ENCODE measurements at regions not wholly inside any gene's neighbourhood (a gene's known extent, or its start where the extent isn't known, plus 50 kb on each side); places are given as distances from the start of the nearest gene placed in this dataset.

DNA sequence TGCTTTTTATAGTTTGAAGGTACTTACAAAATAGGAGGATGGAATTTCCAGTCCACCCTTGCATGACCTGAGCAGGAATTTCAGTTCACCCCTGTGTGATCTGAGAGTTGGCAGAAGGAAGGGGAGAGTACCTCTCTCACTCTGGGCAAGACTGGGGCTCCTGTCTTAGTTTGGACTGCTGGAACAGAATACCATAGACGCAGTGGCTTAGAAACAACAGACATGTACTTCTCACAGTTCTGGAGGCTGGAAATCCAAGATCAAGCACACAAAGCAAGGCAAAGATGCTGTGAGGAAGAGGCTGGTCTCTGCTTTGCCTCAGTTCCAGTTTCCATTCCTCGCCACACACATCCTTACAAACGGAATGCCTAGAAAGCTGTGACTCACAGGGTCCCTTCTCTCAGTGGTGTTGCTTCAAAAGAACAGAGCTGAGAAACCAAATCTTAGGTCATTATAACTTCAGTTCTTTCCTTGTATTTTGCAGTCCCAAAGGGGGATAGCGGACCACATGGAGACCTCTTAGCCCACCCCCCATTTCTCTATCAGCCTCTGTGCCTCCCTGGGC lies 108.8 kb upstream of the HAAO start:
- DNase-seq (no peak), ATAC-seq (no peak)
- peaks cover 24 to 52% (median 34%) of the 10 kb centered on the region in 9 donors for H3K4me1 ChIP-seq
- 70 to 78% methylated on average over 4 of the region's 4 CpGs for WGBS, 2 donors
- intact Hi-C loops (cut with DNase I), result no loop called here
- H3K36me3 ChIP-seq, result no peaks in the 10 kb centered on the region
- no peak overlapping the region for H3K4me3 ChIP-seq
- peaks cover 0 to 7% (median 0%) of the 10 kb centered on the region in 7 donors for H3K27me3 ChIP-seq
- H3K27ac ChIP-seq, result peak overlapping the region in 2 of 10 donors; percentile 18 to 24
- TF ChIP-seq, protein P1, sequence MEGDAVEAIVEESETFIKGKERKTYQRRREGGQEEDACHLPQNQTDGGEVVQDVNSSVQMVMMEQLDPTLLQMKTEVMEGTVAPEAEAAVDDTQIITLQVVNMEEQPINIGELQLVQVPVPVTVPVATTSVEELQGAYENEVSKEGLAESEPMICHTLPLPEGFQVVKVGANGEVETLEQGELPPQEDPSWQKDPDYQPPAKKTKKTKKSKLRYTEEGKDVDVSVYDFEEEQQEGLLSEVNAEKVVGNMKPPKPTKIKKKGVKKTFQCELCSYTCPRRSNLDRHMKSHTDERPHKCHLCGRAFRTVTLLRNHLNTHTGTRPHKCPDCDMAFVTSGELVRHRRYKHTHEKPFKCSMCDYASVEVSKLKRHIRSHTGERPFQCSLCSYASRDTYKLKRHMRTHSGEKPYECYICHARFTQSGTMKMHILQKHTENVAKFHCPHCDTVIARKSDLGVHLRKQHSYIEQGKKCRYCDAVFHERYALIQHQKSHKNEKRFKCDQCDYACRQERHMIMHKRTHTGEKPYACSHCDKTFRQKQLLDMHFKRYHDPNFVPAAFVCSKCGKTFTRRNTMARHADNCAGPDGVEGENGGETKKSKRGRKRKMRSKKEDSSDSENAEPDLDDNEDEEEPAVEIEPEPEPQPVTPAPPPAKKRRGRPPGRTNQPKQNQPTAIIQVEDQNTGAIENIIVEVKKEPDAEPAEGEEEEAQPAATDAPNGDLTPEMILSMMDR (IDR thresholded peaks at IDR 0.05), result no peak
- no peaks in the 10 kb centered on the region for H3K9me3 ChIP-seq

- no peak overlapping the region for H3K27ac ChIP-seq
- no peaks in the 10 kb centered on the region for H3K9me3 ChIP-seq
- H3K4me1 ChIP-seq, result peaks cover 18 to 44% (median 26%) of the 10 kb centered on the region in 9 donors
- 83 to 86% methylated on average over 5 of the region's 5 CpGs for WGBS, 2 donors
- H3K27me3 ChIP-seq, result peaks cover 0 to 2% (median 0%) of the 10 kb centered on the region in 7 donors
- intact Hi-C loops (cut with DNase I), result no loop called here
- TF ChIP-seq, protein P1 (IDR thresholded peaks at IDR 0.05), result no peak
- no peak for ATAC-seq
- no peaks in the 10 kb centered on the region for H3K36me3 ChIP-seq
- no peak overlapping the region for H3K4me3 ChIP-seq
- no peak for DNase-seq
Observed at GRCh38 chr2:42900289-42900891, 108.0 kb upstream of the HAAO start.

DNA sequence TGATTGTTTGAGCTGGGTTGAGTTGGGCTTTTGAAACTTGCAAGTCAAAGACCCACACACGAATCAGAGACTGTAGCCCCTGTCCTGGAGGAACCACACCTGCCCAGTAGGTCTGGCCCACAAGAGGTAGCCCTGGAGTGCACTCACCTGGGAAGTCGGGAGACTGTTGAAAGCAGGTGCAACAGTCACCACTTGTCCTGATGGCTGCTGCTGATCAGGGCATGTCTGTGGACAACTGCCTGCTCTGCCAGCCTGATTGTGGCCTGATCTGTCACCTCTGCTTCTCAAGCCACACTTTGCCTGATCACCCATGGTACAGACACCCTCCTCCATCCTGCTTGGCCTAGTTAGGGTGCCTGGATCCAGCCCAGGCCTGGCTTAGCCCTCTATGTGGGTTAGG lies 105.0 kb upstream of the HAAO start:
- H3K4me1 ChIP-seq, result peaks cover 0 to 18% (median 4%) of the 10 kb centered on the region in 9 donors
- H3K4me3 ChIP-seq, result no peak overlapping the region
- H3K36me3 ChIP-seq, result no peaks in the 10 kb centered on the region
- DNase-seq (no peak), ATAC-seq (no peak)
- TF ChIP-seq, protein P1 (IDR thresholded peaks at IDR 0.05), result no peak
- 85 to 92% methylated on average over 2 of the region's 2 CpGs for WGBS, 2 donors
- intact Hi-C loops (cut with DNase I), result no loop called here
- no peak overlapping the region for H3K27ac ChIP-seq
- no peaks in the 10 kb centered on the region for H3K9me3 ChIP-seq
- no peaks in the 10 kb centered on the region for H3K27me3 ChIP-seq

- Histone ChIP-seq H3K36me3 (no peaks in the 10 kb centered on the region), H3K4me1 (peaks cover 0 to 9% (median 1%) of the 10 kb centered on the region in 9 donors), H3K4me3 (no peak overlapping the region), H3K9me3 (no peaks in the 10 kb centered on the region), H3K27me3 (no peaks in the 10 kb centered on the region), H3K27ac (no peak overlapping the region)
- TF ChIP-seq, protein P1 (IDR thresholded peaks at IDR 0.05), result no peak
- ATAC-seq (no peak), DNase-seq (no peak)
- WGBS, 2 donors, result 95% methylated on average over 5 of the region's 5 CpGs
- intact Hi-C loops (cut with DNase I), result no loop called here
Observed at GRCh38 chr2:42895791-42896135, 103.4 kb upstream of the HAAO start.

Data from heart right ventricle (tissue), 16 donors.